NCI-H226 (cell line): ENCODE measurements at regions not wholly inside any gene's neighbourhood (a gene's known extent, or its start where the extent isn't known, plus 50 kb on each side); places are given as distances from the start of the nearest gene placed in this dataset.
"Not testable (repeated sequence)": the region's sequence is repeated elsewhere in the genome, so short reads cannot be mapped to it uniquely, and the experiment has no call there.

Experiments used
- DNase-seq: peaks from one replicate; pipeline ENCODE4 v3.0.0-alpha.2; 2015

DNA sequence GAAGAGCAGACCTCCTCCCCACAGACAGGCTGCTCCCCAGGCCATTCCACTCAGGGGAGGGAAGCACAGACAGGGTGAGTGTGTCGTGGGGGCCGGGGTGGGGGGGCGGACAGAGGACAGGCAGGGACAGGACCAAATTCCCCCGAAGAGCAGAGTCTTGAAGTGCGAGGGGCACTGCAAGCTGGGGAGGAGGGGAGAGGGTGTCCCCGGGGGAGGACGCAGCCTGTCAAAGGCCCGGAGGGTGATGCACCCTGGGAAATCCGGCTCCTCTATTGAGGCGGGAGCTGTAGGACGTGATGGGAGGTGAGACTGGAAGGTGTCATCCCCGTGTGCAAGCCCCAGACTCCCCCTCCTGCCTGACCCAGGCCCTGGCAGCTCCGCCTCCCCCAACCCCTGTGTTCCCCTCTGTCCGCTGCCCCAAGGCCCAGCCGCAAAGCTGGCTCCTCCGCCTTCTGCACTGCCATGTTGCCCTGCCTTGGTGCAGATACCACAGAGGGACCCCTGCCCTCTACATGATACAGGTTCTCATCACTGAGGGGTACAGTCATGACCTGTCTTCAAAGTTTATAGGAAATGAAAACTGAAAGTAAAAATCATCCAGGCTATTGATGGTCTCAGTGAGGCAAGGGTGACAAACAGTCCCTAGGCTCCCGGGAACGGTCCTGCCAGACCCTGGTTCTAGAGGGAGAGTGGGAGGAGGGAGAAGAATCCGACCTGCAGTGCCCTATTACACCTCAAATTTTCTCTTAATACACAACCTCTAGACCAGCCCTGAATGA, 76.3 kb upstream of the IQSEC1 start:
- DNase-seq = no peak

DNA sequence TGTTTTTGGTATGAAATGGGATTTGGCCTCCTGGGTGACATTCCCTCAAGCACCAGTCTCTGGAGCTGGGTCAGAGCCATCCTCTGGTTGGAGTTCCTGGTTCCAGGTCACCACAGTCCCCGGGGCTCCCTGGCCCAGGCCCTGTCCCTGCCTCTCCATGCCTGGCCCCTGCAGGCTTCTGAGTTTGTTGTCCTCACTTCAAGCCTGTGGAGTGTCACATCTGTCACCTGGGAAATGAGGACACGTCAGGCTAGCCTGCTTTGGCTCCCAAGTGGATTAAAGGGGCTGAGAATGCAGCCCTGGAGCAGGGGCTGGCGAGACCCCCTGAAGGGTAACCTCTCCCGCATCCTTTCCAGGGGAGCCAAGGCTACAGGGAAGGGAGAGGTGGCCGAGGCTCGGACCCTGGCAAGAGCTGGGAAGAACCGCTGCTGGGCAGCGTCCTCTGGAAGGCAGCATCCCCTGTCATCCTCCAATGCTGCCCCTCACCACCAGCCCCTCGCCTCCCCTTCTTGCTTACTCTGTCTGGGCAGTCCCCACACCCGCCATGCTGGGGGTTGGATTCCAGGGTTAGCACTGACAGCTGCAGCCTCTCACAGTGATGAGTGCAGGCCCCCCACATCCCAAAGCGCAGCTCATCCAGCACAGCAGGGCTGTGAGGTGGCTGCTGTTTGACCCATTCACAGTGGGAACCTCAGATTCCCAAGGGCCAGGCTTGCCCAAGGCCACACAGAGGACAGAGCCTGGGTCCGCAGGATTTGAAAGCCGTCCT, 75.5 kb upstream of the IQSEC1 start:
- no peak for DNase-seq

DNA sequence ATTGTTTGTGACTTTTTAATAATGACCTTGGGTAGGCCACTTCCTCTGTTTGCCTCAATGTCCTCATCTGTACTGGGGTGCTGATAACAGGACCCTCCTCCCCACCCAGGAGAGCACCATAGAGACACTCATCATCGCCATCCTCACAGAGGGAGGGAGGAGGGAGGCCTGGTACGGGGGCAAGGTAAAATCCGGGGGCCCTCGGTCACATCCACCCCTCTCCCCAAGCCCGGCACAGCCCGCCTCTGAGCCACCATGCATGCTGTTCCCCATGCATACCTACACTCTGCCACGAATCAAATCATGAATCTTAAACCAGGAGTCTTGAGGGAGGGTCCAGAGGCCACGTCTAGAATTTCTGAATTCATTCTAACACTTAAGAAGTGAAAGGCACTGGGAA, 74.9 kb upstream of the IQSEC1 start:
- no peak for DNase-seq

DNA sequence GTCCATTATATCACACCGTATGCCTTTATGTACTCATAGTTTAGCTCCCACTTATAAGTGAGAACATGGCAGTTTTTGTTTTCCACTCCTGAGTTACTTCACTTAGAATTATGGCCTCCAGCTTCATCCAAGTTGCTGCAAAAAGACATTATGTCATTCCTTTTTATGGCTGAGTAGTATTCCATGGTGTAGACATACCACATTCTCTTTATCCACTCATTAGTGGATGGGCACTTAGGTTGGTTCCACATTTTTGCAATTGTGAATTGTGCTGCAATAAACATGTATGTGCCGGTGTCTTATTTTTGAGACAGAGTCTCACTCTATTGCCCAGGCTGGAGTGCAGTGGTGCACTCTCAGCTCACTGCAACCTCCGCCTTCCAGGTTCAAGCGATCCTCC, 74.1 kb upstream of the IQSEC1 start:
- no peak for DNase-seq

DNA sequence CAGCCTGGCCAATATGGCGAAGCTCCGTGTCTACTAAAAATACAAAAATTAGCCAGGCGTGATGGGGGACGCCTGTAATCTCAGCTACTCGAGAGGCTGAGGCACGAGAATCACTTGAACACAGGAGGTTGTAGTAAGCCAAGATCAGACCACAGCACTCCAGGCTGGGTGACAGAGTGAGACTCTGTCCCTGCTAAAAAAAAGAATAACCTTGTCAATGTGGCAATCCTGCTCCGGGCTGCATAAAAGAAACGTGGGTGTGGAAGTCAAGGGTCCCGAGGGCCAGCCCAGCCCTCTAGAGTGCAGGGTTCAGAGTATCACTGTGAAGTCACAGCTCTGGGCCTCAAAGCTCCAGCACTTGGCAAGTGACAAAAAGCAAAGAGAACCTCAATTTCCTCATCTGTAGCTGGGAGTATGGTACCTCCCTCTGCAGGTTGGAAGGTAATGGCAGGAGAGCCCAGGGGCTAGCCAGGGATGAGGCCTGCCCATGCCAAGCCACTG, 73.5 kb upstream of the IQSEC1 start:
- no peak for DNase-seq

DNA sequence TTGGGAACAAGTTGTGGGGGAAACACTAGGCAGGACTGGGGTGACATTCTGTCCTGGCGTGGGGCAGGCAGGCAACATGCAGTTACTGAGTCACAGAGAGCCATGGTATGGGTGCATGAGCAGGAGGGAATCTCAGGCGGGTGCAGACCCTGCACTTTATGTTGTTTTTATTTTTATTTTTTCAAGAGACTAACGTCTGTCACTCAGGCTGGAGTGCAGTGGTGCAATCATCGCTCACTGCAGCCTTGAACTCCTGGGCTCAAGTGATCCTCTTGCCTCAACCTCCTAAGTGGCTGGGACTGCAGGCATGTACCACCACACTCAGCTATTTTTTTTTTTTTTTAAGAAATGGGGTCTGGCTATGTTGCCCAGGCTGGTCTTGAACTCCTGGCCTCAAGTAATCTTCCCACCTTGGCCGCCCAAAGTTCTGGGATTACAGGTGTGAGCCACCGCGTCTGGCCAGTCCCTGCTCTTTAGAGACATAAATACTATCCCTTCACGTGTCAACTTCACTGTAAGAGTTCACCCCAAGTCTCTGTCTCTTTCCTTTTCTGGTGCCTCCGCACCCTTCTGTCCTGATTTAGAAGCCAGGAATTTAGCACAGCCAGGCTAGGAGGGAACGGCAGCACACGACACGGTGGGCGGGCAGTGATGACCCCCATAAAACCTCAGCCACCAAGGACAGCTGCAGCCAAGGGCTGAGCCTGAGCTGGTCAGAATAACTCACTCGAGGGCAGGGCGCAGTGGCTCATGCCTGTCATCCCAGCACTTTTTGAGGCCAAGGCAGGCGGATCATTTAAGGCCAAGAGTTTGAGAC, 72.8 kb upstream of the IQSEC1 start:
- DNase-seq = no peak

DNA sequence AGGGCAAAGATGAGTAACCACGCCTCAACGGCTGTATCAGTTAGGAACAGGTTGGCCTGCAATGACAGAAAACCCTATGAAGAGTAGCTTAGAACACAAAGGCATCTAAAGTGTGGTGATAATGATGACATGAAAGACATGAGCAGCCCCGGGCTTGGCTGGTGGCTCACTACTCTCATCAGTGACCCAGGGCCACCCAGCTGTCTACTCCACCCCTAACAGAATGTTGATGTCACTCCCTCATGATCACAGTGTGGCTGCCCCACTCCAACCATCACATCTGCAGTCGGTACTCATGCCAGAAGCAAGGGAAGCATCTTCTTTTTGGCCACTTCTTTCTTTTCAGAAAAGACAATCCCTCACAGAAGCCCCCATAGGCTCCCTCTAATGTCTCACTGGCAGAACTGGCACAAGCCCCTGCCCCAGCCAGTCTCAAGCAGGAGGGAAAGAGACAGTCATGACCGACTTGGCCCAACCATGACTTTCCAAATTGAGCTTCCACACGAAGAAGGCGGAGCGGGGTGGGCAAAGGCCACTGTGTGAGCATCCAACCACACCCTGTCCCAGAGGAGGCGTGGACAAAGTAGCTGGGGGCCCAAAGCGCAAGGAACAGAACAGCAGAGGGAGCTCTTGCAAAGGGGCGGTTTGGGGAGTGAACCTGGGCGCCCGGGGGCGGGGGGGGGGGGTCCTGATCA, 72.0 kb upstream of the IQSEC1 start:
- no peak for DNase-seq

DNA sequence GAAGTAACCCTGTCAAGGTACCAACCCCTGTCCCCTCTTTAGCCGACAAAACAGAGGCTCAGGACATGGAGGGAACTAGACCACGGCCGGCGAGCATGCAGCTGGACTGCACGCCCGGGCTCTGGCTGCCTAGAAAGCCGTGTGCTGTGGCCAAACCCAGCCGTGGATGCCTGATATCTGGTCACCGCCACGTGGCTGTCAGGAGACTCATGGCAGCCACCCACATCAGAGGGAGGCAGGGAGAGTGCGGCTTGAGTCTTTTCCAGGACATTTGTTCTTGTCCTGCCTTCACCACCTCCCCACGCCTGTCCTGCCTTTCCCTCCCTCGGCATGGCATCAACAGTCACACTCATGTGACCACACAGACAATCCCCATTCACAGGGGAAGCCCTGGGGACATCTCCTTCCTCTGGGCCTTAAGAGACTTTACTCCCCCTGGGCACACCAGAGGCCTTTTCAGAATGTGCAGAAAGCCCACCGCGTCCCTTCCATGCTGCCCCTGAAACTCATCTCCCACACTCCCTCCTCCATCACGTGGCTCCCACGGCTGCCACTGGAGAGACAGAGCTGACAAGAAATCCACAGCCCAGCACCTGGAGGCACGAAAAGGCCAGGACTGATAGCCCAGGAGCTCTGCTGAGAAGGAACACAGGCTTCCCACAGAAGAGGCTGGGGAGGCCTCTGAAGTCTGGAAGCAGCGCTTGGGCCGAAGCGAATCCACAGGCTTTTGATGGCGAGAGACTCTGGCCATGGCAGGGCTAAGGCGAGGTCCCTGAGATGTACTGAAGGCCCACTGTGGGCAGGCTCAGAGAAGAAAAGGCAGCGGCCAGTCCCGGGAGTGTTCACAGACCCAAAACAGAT, 71.2 kb upstream of the IQSEC1 start:
- no peak for DNase-seq

DNA sequence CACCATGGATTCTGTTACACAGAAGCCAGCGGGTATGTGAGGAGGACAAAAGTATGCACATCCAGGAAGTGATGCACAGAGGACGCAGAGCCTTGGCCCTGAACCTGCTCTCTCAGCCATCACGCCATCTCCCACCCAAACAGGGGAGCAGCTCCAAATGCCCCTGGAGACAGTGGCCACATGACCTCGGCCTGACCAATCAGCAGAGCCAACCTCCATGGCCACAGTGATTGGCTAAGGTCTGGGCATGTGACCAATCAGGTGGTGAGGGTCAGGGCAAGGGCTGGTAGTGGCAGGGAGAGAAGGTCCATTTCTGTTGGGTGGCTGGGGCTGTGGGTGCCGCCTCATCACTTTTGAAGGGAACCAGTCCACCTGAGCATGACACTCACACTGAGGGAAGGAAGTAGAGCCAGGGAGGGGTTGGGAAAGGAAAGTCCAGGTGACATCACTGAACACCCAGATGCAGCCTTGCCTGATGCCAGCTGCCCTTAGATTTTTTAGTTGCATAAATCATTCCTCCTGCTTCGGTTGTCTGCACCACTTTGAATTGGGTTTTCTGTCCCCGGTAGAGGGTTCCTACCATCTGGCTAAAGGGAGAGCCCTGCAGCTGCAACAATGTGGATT, 70.3 kb upstream of the IQSEC1 start:
- DNase-seq = no peak

DNA sequence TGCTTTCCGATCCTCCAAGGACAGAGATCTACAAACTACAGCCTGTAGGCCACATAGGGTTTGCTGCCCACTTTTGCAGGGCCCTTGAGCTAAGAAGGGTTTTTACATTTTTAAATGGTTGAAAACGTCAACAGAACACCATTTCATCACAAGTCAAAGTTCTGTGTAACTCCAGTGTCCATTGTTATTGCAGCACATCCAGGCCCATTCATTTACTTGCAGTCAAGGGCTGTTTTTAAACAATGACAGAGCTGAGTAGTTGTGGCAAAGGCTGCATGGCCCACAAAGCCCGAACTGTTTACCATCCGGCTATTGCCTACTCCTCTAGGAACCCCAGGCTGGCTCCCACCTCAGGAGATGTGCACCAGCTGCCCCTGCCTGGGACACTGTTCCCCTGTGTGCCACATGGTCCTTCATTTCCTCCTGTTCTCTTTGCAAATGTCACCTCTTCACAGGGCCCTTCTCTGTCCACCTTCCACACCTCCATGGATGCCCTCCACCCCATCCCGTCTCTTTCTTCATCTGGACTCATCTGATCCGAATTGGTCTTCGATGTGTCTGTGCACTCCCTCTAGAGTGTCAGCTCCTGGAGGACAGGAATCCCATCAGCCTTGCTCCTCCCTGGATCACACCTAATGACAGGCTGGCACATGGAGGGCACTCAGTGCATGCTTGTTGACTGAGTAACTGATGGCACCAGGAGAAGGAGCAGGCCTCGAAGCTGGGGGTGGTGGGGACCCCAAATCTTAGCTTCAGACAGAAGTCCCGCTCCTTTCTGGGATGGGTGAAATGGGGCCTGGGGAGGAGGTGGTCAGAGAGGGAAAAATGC, 69.5 kb upstream of the IQSEC1 start:
- no peak for DNase-seq

DNA sequence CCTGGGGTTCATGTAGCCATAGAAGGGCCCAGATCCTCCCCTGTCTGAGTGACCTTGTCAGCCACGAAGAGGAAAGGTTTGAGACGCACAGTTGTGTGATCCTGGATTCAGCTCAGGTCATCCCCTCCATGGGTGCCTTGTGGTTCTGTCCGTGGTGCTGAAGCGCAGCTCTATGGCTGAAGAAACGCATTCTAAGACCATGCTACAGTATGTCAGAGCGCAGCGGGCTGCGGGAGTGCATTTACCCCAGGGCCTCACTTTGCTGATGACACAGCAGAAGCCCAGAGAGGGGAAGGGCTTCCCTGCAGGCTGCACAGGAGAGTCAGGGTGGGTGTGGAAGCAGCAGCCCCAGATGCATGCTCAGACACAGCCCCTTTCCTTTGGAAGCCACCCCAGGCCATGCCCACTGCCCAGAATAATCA, 68.8 kb upstream of the IQSEC1 start:
- DNase-seq = peak; percentile 43

DNA sequence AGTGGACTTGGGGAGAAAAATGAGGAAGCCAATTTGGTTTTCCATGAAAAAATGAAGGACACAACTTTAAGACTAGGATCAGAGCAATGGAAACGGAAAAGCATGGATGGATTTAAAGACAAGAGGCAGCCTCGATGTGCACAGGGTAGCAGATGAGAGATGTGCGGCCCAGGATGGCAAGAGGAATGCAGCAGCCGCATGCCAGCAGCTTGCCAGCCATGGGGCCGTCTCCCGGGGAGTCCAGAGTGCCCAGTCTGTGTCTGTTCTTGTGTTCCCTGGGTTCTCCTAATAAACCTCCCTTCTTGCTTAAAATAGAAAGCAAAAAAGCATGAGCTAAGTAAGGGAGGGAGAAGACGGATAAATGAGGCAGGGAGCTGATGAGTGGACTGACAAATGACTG, 68.0 kb upstream of the IQSEC1 start:
- no peak for DNase-seq

DNA sequence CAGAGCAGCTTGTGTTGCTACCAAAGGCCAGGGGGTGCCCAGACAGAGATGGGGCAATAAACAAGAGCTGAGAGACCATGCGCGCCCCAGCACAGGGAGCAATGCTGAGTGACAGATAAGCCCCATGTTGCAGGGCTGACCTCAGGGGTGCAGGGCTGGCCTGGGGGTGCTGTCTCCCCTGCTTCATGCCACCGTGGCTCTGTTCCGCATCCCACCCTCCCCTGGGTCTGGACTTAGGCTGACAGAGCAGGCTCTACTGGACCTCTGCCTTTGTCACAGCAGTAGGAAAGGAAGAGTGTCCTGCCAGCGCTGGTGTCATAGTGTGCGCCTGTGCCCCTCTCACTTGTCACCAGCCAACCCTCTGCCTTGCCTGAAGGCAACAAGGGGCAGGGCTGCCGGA, 67.4 kb upstream of the IQSEC1 start:
- DNase-seq = no peak

DNA sequence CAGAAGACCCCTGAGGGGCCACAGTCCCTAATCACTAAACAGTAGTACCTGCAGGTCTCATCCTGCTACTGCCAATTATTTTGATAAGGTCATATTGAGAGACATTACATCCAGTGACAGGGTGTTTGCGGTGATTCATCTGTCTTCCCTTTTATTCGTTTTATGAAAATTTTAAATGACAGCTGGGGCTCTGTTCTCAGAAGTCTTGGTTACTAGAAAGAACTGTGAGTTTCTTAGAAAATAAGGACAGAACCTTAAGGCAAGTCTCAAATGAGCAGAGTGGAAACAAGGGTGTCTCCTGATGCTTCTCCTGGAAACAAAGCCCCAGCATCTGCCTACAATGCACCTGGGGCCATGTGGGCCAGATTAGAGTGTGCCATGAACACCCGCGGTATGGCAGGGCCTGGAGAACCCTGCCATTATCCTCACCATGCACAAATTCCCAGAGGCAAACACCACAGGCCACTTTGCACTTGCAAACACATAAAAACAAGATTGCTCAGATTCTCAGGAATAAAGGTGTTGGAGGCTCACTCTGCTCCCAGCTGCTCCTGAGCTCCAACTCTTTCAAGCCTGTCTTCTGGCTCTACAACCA, 66.3 kb upstream of the IQSEC1 start:
- no peak for DNase-seq

DNA sequence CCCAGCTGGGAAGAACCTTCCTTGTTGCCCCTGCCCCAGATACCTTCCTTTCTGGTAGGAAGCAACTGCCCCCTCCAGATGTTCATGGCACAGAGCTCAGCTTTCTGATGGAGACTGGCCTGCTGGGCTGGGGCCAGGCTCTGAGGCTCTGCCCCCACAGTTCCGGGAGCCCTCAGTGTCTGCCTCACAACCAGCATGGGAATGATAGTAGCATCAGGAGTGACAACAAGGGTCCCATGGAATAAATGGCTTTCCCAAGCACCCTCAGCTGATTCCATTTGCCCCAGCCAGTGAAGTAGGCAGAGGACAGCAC, 65.6 kb upstream of the IQSEC1 start:
- no peak for DNase-seq

DNA sequence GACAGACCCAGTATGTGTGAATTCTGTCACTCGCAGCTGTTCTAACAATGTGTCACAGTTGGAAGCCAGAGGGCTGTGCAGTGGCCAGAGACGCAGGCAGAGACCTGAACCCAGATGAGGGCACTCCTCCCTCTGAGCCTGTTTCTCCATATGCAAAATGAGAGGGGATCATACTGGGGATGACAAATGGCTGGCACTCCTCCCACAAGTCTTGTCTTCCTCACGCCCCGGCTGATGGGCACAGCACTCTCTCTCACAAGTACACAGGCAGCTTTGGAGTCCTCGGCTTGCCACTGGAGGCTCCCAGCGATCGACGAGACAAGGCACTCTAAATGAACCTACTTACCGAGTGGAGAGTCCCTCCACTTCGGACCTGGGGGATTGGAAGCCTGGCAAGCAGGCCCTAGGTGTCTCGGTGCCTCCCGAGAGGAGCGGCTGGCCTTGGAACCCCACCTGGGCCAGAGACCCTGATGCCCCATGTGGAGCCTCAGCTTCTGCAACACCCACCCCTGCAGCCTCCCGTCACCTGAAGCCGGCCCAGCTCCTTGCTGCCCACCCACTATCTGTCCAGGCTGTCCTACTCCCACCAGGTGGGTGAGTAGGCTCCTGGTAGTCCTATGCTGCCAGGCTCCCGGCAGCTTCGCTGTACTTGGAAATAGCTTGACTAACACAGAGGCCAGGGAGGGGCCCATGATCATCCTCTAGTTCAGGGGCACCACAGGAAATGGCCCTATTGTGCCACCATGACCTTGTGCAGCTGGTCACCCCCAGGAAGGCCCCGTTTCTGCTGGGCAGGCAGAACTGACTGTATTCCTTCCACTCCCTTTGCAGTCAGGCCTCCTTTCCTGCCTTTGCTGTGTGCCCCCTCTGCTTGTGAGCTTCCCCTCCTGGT, 65.0 kb upstream of the IQSEC1 start:
- DNase-seq = no peak

DNA sequence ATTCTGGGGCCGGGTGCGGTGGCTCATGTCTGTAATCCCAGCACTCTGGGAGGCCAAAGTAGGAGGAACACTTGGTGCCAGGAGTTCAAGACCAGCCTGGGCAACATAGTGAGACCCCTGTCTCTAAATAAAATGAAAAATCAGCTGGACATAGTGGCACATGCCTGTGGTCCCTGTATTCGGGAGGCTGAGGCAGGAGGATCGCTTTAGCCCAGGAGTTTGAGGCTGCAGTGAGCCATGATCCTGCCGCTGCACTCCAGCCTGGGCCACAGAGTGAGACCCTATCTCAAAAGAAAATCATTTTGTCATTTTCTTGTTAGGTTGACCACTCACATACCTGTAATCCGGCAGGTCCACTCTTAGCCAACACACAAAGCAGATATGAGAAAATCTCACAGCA, 63.6 kb upstream of the IQSEC1 start:
- DNase-seq = not testable (repeated sequence)

DNA sequence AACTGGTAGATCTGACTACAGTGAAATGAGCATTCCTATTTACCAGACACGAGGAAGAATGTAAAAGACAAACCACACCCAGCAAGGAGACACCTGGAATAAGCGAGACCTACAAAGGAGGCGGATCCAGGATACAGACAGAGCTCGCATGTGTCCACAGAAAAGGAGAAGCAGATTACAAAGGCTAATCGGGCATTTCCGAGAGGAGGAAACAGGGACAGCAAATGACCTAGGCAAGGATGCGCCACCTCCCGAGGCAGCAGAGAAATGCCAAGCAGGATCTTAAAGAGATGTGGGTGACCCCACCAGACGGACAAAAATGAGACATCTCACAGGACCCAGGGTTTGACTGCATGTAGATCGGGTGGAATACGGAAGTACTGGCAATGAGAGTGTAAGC, 63.2 kb upstream of the IQSEC1 start:
- no peak for DNase-seq

DNA sequence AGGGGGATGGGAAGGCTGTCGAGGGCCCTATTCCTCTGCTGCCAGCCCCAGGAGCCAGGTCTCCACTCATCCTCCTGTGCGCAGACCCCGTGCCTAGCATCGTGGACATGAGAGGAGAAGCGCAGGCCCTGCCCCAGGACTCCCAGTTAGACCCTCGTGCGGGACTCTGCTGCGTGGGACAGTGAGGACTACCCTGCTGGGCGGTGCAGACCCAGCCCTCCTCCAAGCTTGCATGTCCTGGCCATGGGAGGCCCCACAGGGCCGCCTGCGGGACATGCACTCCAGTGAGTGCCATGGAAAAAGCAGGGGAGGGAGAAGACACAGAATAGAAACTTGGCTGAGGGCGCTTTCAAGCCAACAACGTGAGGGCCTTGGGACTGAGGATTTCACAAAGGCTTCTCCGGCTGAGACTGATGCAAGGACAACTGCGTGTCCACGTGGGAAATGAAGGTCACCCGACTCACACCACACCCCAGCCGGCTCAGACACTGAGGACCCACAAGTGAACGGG, 62.6 kb upstream of the IQSEC1 start:
- no peak for DNase-seq
